HG03064 (cell line): ENCODE measurements at regions not wholly inside any gene's neighbourhood (a gene's known extent, or its start where the extent isn't known, plus 50 kb on each side); places are given as distances from the start of the nearest gene placed in this dataset.
"Not testable (repeated sequence)": the region's sequence is repeated elsewhere in the genome, so short reads cannot be mapped to it uniquely, and the experiment has no call there.

Experiments
- ATAC-seq: cut with Tn5 transposase; IDR thresholded peaks from one replicate; pipeline ENCODE4 v1.9.1; 2021; ENCODE audit warnings: low read depth; ENCODE audit not compliant: unreplicated experiment

DNA sequence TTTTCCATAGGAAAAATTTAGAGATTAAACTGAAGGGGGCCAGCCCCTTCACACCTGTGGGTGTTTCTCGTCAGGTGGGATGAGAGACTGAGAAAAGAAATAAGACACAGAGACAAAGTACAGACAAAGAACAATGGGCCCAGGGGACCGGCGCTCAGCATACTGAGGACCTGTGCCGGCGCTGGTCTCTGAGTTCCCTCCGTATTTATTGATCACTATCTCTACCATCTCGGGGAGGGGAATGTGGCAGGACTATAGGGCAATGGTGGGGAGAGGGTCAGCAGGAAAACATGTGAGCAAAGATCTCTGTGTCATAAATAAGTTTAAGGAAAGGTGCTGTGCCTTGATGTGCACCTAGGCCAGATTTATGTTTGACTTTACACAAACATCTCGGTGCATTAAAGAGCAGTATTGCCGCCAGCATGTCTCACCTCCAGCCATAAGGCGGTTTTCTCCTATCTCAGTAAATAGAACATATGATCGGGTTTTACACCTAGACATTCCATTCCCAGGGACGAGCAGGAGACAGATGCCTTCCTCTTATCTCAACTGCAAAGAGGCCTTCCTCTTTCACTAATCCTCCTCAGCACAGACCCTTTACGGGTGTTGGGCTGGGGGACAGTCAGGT is 494.7 kb downstream of the IGSF11 start:
- not testable (repeated sequence) for ATAC-seq

DNA sequence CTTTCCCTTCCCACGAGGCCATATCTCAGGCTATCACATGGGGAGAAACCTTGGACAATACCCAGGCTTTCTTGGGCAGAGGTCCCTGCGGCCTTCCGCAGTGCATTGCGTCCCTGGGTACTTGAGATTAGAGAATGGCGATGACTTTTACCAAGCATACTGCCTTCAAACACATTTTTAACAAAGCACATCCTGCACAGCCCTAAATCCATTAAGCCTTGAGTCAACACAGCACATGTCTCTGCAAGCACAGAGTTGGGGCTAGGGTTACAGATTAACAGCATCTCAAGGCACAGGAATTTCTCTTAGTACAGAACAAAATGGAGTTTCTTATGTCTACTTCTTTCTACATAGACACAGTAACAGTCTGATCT is 494.2 kb downstream of the IGSF11 start:
- not testable (repeated sequence) for ATAC-seq

DNA sequence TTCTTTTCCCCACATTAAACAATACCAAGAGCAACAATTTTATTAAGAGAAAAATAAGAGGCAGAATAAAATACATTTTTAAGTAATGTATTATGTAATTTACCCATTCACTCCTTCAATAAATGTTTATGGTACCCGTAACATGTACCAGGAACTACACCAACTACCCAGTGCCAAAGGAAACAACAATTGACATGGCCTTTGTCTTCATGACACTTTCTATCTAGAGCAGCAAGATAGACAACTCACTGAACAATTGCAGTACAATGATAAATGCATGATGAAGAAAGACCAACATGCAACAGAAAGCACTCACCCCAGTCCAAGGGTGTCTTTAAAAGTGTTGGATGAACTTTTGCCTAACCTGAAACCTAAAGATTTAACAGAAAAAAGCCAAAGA is 493.8 kb downstream of the IGSF11 start:
- no peak for ATAC-seq

DNA sequence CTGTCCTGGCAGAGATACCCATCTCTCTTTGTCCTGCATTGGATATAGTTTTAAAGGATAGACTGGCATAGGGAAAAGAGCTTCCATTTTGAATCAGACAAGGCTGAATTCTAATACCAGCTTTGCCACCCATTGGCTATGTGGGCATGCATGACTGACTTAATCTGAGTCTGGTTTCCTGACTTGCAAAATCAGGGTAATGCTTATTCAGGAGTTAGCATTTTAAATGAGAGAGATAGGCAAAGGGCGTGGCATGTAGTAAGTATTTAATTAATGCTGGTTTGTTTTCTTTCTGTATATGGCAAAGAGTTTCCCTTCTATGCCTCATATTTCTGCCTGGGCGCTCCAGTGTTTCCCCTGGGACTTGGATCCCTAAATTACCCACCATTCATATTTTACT is 492.9 kb downstream of the IGSF11 start:
- ATAC-seq = no peak

DNA sequence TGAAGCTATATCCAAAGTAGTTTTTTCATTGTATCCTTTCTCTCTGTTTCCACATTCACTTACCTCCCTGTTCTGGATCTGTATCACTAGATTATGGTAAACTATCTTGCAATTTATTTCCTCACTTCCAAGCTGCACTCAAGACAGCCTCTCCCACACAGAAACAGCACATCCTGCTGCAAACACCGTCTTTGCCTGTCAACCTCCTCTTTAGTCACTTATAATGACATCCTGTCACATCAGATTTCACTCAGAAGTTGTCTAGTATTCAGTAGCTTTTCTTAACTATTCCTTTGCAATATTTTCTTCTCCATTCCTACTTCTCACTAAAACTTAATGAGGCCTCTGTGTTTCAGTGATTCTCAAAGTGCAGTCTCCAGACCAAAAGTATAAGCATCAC is 490.8 kb downstream of the IGSF11 start:
- no peak for ATAC-seq

DNA sequence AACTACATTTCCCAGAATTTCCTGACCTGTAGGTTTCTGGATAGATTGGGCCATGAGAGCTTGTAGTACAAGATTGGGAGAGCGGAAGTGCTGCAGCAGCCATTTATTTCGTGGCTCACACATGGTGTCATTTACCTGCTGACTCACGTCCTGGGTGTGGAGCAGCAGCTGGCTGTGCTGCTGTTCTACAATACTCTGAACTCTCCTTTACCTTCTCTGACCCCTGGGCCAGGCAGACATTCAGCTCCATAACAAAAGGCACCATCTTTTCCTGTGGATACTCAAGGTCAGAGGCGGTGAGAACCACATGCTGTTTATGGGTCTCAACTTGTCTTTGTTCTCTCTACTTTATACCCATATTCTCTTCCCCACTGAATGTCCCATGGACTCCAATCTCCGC is 490.2 kb downstream of the IGSF11 start:
- ATAC-seq = no peak

DNA sequence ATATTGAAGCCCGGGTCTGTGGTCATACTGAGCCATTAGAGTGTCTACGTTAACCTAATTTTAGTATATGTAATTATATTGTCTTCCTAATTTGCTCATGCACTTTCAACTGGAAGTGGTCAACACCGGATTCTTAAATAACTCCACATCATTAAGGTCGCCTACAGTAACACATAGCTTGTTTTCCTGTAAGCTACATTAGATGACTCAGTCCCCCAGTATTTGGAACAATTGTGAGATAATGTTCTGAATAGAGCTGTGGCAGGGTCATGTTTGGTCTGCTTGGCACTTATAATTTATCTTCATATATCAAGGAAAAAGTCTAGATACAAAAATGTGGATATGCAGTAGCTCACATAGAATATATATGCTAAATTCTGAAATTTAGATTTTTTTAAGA is 486.2 kb downstream of the IGSF11 start:
- ATAC-seq = no peak

DNA sequence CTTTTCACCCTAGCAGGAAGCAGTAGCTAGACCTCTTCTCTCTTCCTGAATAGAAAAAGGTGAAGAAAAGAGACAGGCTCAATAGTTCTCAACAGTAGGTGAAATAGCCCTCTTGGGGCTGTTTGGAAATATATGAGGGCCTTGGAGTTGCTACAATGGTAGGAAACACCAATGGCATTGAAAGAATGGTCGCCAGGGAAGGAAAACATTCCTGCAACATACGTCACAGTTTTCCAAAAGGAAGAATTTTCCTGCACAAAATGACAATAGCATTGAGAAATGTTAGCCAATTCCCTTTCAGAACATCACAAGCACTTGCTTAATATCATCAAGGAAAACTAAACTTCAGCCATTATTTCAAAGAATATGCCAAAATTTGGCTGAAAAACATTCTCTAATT is 484.5 kb downstream of the IGSF11 start:
- ATAC-seq = no peak

DNA sequence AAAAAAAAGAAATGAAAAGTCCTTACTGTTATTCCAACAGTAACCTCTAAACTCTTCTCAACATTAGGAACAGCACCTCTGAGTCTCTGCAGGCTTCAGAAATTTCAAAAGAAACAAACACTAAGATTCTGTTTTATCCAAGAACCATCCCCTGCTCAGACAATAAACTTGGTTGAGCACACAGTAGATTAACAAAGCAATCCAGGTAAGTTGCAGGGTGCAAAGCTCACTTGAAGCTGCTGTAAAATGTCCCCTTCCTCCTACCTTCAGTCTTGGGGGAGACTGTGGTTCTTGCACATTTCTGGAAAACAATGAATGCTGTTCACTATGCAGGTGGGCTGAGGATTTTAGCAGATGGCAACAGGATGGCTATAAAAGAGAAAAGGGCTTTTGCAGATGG is 484.1 kb downstream of the IGSF11 start:
- ATAC-seq = no peak

DNA sequence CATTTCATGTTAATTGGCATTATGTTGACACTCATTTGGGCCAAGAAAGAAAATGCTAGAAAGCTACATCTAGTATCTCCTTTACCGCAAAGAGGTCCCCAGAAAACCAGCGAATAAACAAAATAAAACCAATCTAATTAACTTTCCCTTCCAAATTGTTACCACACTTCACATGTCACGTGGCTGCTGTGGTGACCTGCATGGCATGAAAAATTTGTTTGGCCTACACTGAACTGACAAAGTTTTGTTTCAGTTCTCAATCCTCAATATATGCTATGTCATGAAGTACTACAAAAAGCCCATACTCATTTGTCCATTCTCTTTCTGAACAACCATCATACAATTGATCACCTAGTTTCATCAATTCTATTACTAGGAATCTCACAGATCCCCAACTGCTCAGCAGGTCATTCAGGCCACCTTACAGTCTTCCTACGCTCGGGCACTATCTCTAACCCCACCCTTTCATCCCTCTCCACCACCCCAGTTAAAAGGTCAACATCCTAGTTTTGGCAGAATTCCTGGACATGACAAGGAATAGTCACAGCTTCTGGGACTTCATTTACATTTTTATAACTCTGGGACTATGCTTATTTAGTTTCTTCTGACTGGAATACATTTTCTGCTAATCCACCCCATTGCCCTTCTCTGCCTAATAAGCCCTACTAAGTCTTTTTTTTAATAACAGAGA is 480.4 kb downstream of the IGSF11 start:
- ATAC-seq = no peak

DNA sequence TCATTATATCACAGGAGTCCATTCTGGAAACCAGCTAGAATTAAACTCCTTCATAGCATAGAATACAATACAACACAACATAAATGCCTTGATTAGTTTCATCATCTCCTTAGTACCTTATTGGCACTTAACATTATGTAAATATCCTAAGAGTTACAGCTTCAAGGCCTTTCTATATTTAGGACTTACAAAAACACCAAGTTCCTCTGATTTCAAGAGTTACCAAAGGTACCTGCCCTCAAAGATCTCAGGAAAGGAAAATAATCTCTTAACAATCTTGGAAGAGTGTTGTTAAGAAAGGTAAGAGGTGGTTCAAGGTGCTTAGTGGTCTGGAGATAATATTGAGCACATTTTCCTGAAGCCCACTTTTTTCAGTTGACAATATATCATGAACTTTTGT is 477.7 kb downstream of the IGSF11 start:
- ATAC-seq = no peak

DNA sequence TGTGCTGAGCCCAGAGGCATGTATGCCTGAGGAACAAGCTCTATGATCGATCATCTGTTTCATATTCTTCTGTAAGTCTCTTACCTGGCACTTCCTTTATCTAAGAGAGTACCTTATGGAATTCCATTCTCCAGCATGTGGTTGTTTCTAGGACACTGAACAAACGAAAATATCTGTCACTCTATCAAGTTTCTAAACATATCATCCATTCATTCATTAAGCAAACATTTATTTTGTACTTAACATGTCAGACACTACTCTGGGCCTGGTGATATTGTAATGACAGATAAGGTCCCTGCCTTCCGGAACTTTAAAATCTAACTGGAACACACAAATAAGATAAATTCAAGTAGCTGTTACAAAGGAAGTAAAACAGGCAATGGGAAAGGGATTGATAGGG is 477.1 kb downstream of the IGSF11 start:
- no peak for ATAC-seq

DNA sequence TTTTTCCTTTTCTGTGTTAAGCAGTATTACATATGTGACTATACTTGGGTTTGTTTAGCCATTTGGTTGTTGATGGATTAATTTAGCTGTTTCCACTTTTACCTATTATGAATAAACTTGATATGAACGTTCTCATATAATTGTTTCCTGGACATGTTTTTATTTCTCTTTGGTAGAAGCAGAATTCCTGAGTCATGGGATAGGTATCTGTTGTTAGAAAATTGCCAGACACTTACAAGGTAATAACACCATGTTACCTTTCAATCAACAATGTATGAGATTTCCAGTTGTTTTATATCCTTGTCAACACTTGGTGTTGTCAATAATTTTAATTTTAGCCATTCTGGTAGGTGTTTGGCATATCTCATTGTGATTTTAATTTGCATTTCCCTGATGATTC is 475.4 kb downstream of the IGSF11 start:
- no peak for ATAC-seq

DNA sequence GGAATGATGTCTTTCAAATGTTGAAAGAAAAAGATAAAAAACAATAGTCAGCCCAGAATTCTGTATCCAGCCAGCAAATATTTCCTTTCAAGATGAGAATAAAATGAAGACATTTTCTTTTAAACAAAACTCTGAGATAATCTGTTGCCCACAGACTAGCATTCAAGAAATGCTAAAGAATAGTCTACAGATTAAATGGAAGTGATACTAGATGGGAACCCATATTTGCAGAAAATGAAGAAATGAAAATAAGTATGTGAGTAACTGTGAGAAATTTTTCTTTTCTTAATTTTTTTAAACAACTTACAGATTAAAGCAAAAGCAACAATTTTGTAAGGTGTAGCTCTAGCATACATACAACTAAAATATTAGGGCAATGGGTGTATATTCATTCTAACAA is 469.8 kb downstream of the IGSF11 start:
- no peak for ATAC-seq

DNA sequence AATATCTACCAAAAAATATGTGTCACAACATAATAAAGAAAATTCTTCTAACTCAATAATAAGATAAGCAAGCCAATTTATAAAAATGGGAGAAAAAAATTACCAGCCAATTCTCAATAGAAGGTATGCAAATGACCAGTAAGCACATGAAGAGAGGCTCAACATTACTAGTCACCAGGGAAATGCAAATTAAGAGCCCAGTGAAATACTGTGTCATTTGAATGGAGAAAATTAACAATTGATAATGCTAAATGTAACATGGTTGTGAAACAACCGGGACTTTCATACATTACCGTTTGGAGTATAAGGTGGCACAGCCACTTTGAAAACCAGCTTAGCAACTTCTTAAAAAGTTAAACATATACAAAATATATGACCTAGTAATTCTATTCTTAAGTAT is 460.7 kb downstream of the IGSF11 start:
- ATAC-seq = no peak

DNA sequence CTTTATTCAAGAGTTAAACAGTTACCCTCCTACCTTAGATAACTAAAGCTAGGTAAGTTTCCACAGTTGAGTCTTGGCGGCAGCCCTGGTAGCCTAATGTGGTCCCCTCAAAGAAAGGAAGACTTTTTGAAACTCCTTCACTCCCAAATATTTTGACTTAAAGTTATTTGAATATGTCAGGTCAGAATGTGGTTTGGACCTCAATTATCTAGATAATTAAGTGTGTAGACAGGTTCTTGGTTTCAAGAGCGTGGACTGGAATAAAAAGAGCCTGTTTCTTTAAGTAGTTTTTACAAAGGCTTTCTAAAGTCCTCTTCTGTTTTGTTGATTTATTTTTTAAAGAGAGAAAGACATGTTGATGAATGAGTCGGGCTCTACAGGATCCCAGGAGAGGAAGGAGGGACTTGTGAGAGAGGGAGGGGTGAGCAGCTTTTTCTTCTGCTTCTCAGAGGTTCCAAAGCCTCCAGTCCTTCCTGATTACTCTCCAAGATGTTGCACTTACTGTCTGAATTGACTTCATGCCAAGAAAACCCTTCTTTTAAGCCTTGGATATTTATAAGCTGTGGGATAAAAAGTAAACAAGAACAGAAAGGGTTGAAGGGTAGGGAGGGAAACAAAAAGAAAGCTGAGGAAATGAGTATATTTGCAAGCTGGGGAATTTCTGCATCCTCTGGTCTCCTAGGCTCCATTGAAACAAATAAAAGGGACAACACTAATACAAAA is 457.4 kb downstream of the IGSF11 start:
- ATAC-seq = no peak

DNA sequence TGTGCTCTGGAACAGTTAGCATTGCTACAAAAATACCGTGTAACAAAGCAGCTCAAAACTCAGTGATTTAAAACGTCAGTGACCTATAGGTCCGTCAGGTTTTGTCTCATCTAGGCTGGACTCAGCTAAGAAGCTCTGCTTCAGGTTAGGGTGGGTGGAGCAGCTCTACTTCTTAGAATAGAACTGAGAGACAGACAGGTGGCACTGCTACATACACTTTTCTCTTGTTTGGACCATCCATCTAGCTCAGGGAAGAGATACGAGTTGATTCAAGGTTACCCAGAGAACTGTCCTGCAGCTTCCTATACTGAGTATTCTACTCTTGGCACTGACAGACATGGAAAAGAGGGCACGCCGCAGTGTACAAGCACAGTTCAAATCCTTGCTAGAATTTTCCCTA is 456.1 kb downstream of the IGSF11 start:
- ATAC-seq = no peak

DNA sequence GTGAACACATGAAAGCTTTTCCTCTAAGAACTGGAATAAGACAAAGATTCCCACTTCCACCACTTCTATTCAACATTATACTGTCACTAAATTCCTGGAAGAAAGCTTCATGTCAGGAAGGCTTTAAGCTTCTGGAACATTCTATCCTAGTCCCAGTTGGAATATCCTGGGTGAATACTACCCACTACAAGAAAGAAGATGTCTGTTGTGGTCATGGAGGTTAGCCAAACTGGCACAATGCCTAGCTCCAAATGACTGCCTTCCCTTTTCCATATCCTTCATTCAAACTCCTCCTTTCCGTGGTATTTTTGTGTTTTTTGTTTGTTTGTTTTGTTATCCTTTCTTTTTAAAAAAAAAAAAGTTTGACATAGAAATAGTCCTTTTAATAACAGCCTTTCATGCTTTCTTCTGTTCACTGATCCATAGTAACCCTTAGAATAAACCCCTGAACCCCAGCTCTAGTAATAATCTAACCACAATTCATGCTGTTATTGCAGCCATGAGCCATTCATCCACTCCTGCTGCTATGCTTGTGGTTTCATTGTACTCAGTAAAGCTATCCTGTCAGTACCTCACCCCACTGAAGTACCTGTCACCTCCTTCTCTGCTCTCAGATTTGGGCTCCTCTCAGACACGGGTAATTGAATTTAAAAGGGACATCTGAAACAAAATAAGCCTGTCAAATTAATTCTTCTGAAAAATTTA is 447.5 kb downstream of the IGSF11 start:
- no peak for ATAC-seq

DNA sequence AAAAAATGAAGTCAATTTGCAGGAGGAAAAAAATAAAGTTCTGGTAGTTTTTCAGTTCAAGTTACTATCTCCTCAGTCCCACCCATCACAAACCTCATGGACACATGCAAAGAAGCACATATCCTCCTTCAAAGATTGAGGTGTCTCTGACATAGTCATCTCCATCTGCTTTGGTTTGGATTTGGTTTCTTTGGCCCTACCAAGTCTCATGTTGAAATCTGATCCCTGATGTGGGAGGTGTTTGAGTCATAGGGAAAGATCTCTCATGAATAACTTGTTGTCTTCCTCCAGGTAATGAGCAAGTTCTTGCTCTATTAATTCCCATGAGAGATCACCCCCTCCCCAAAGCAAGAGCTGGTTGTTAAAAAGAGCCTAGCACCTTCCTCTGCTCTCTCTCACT is 446.8 kb downstream of the IGSF11 start:
- no peak for ATAC-seq

DNA sequence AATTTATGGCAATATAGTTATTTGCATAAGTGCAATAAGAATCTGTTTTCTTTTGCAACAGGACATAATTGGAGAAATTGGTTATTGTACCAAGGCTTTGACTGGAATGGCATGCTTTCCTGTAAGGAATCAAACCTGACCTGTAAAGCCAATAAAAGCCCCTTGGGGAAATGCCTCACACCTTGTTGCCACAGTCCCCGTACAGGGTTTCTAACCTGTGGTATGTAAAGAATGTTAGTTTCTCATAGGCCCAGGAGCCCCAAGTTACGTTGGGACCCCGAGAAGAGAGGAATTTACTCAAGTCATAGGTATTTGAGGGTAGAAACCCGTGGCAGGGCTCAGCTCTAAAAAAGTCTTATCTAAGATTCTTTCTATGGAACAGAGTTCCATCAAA is 441.4 kb downstream of the IGSF11 start:
- no peak for ATAC-seq

DNA sequence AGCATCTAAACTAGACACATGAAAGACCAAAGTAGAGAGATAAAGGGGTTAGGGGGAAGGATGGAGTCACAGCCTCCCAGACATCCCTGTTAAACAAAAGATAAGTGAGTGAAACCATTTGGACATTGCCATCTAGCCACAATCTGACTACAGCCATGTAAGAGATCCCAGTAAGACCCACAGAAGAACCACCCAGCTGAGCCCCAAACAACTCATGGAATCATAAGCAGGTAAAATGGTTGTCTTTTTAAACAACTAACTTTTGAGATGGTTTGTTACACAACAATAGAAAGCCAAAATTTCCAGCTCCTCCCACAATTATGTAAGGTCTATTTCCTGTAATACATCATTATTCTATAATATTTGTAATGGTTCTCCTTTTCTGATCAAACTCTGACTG is 437.5 kb downstream of the IGSF11 start:
- no peak for ATAC-seq
